H1 (cell line): ENCODE measurements at regions not wholly inside any gene's neighbourhood (a gene's known extent, or its start where the extent isn't known, plus 50 kb on each side); places are given as distances from the start of the nearest gene placed in this dataset.

Source experiments
- CTCF ChIA-PET: fragments of 300-600 bp; sonication (Branson Sonifier 250); formaldehyde crosslinking; loops from one replicate; lab custom pipeline; 2021; ENCODE audit not compliant: partially characterized antibody; lab: Charles Lee
- POLR2A ChIA-PET: fragments of 300-600 bp; sonication (Branson Sonifier 250); formaldehyde crosslinking; loops from one replicate; lab custom pipeline; 2021; ENCODE audit warnings: inconsistent platforms; ENCODE audit not compliant: partially characterized antibody; lab: Charles Lee
- DNase-seq, 2 experiments: peaks; one replicate each; pipeline versions ENCODE4 v3.0.0 to v3.0.0-alpha.2; 2010 to 2022; ENCODE audit warnings: low spot score in 2 of 2, low read depth in 1 of 2, mixed read lengths in 1 of 2
- FAIRE-seq: peaks from 2 replicates; lab custom pipeline; 2011; peaks lifted over from hg19 to GRCh38; lab: Jason Lieb, UNC
- H2AFZ ChIP-seq: 2 replicates; pipeline ENCODE4 v1.8.1; 2012; ENCODE audit warnings: low read length, inconsistent platforms
- H2AK5ac ChIP-seq: 2 replicates; pipeline ENCODE4 v1.6.1; 2013; ENCODE audit warnings: low read depth, low read length
- H2BK120ac ChIP-seq: replicated peaks from 2 replicates; pipeline ENCODE3; 2013; ENCODE audit warnings: low read depth, low read length, inconsistent platforms
- H2BK12ac ChIP-seq: 2 replicates; pipeline ENCODE4 v1.6.1; 2013; ENCODE audit warnings: low read depth, low read length
- H2BK15ac ChIP-seq: 2 replicates; pipeline ENCODE4 v1.6.1; 2013; ENCODE audit warnings: low read length
- H2BK20ac ChIP-seq: 2 replicates; pipeline ENCODE4 v1.6.1; 2013; ENCODE audit warnings: low read length
- H2BK5ac ChIP-seq: 2 replicates; pipeline ENCODE4 v1.6.1; 2013; ENCODE audit warnings: low read depth, low read length
- H3K14ac ChIP-seq: 2 replicates; pipeline ENCODE4 v1.6.1; 2013; ENCODE audit warnings: inconsistent platforms; ENCODE audit not compliant: insufficient read length
- H3K18ac ChIP-seq: 2 replicates; pipeline ENCODE4 v1.6.1; 2013; ENCODE audit warnings: low read length; ENCODE audit errors: extremely low read depth
- H3K23ac ChIP-seq: 2 replicates; pipeline ENCODE4 v1.6.1; 2013; ENCODE audit warnings: inconsistent platforms; ENCODE audit not compliant: insufficient read length
- H3K23me2 ChIP-seq: 2 replicates; pipeline ENCODE4 v1.6.1; 2013; ENCODE audit warnings: low read depth, low read length
- H3K27ac ChIP-seq: 2 replicates; pipeline ENCODE4 v1.6.1; 2011; ENCODE audit warnings: low read depth, low read length, inconsistent platforms
- H3K27me3 ChIP-seq, 4 experiments: replicated peaks in 1 of 4; 1 replicate in 1 of 4; 2 replicates in 3 of 4; pipeline versions ENCODE4 v1.6.1 to v1.8.1; 2011 to 2013; ENCODE audit warnings: low read length in 3 of 4, mild to moderate bottlenecking in 3 of 4, inconsistent platforms in 2 of 4, mixed read lengths in 2 of 4, moderate library complexity in 1 of 4; ENCODE audit not compliant: control insufficient read depth in 3 of 4, insufficient read depth in 3 of 4; ENCODE audit errors: extremely low read depth in 1 of 4
- H3K36me3 ChIP-seq, 4 experiments: 2 replicates each; pipeline versions ENCODE4 v1.6.1 to v1.8.1; 2011 to 2013; ENCODE audit warnings: mild to moderate bottlenecking in 4 of 4, low read length in 3 of 4, moderate library complexity in 2 of 4, control low read depth in 1 of 4, inconsistent platforms in 1 of 4; ENCODE audit not compliant: insufficient read depth in 4 of 4, control insufficient read depth in 2 of 4
- H3K4ac ChIP-seq: replicated peaks from 2 replicates; pipeline ENCODE3; 2013; ENCODE audit warnings: low read length, low read depth, mixed read lengths, inconsistent platforms; ENCODE audit not compliant: insufficient read length
- H3K4me1 ChIP-seq, 4 experiments: replicated peaks in 1 of 4; 1 replicate in 1 of 4; 2 replicates in 3 of 4; pipeline versions ENCODE4 v1.6.1 to v1.8.1; 2011 to 2013; ENCODE audit warnings: low read length in 3 of 4, inconsistent platforms in 2 of 4, mixed read lengths in 1 of 4; ENCODE audit not compliant: insufficient read depth in 4 of 4, control insufficient read depth in 3 of 4
- H3K4me2 ChIP-seq, 2 experiments: 2 replicates each; pipeline versions ENCODE4 v1.6.1 to v1.8.1; 2011 to 2013; ENCODE audit warnings: low read depth in 2 of 2, low read length in 2 of 2, control low read depth in 1 of 2, inconsistent platforms in 1 of 2, mild to moderate bottlenecking in 1 of 2; ENCODE audit not compliant: insufficient read depth in 1 of 2
- H3K4me3 ChIP-seq, 4 experiments: fragments of 200-600, 300-600 bp in 1 of 4; sonication (generic), shearing (Covaris generic), sonication (Bioruptor Twin) in 1 of 4; 2 replicates each; pipeline versions ENCODE4 v1.5.1 to v1.8.1; 2011 to 2016; ENCODE audit warnings: low read length in 4 of 4, low read depth in 3 of 4, control low read depth in 2 of 4, inconsistent platforms in 2 of 4, mild to moderate bottlenecking in 2 of 4, mixed read lengths in 1 of 4, moderate library complexity in 1 of 4; ENCODE audit not compliant: insufficient read depth in 2 of 4; ENCODE audit errors: extremely low read depth in 1 of 4
- H3K56ac ChIP-seq: replicated peaks from 2 replicates; pipeline ENCODE3; 2013; ENCODE audit warnings: low read depth, mild to moderate bottlenecking, mixed read lengths, low read length, inconsistent platforms; ENCODE audit not compliant: insufficient read length
- H3K79me1 ChIP-seq: 2 replicates; pipeline ENCODE4 v1.6.1; 2013; ENCODE audit warnings: low read depth, low read length, control low read depth
- H3K79me2 ChIP-seq, 2 experiments: 2 replicates each; pipeline versions ENCODE4 v1.6.1 to v1.8.1; 2012 to 2013; ENCODE audit warnings: low read length in 2 of 2, mild to moderate bottlenecking in 2 of 2, inconsistent platforms in 1 of 2; ENCODE audit not compliant: insufficient read depth in 2 of 2, control insufficient read depth in 1 of 2
- H3K9ac ChIP-seq, 4 experiments: replicated peaks in 1 of 4; 1 replicate in 1 of 4; 2 replicates in 3 of 4; pipeline versions ENCODE4 v1.6.1 to v1.8.1; 2011 to 2013; ENCODE audit warnings: low read depth in 3 of 4, low read length in 3 of 4, control low read depth in 2 of 4, mild to moderate bottlenecking in 2 of 4, moderate library complexity in 2 of 4, inconsistent platforms in 1 of 4; ENCODE audit errors: extremely low read depth in 1 of 4
- H3K9me3 ChIP-seq, 2 experiments: 2 replicates each; pipeline versions ENCODE4 v1.6.1 to v1.8.1; 2012 to 2013; ENCODE audit warnings: mild to moderate bottlenecking in 2 of 2, moderate library complexity in 2 of 2, control low read depth in 1 of 2, inconsistent platforms in 1 of 2, low read depth in 1 of 2, low read length in 1 of 2, mixed read lengths in 1 of 2; ENCODE audit not compliant: insufficient read depth in 2 of 2
- H4K20me1 ChIP-seq, 2 experiments: replicated peaks in 1 of 2; 2 replicates each; pipeline versions ENCODE3 to v1.8.1; 2011 to 2013; ENCODE audit warnings: inconsistent platforms in 2 of 2, low read length in 2 of 2, mild to moderate bottlenecking in 1 of 2; ENCODE audit not compliant: insufficient read depth in 2 of 2, control insufficient read depth in 1 of 2
- H4K5ac ChIP-seq: 2 replicates; pipeline ENCODE4 v1.6.1; 2013; ENCODE audit warnings: low read length, low read depth, mixed read lengths, inconsistent platforms; ENCODE audit not compliant: insufficient read length
- H4K8ac ChIP-seq: 2 replicates; pipeline ENCODE4 v1.8.0; 2013; ENCODE audit warnings: mild to moderate bottlenecking, moderate library complexity, low read length, inconsistent platforms; ENCODE audit not compliant: insufficient read depth; ENCODE audit errors: extremely low read depth
- H4K91ac ChIP-seq: replicated peaks from 2 replicates; pipeline ENCODE3; 2013; ENCODE audit warnings: low read length, mixed read lengths, inconsistent platforms; ENCODE audit not compliant: insufficient read length
- CREB1 ChIP-seq: IDR thresholded peaks from 2 replicates; pipeline ENCODE4 v1.6.1; 2012; ENCODE audit warnings: inconsistent platforms
- CTCF ChIP-seq, 3 experiments: IDR thresholded peaks; 1 replicate in 2 of 3; 2 replicates in 1 of 3; pipeline versions ENCODE4 v1.5.1 to v1.6.1; 2011; ENCODE audit warnings: low read length in 3 of 3, mild to moderate bottlenecking in 3 of 3, inconsistent platforms in 2 of 3, low read depth in 1 of 3, moderate library complexity in 1 of 3; ENCODE audit not compliant: insufficient read depth in 1 of 3; ENCODE audit errors: control extremely low read depth in 1 of 3
- RAD21 ChIP-seq, 2 experiments: IDR thresholded peaks in 1 of 2; conservative IDR thresholded peaks in 1 of 2; 2 replicates each; pipeline ENCODE4 v1.6.1; 2011; ENCODE audit warnings: low read depth in 2 of 2, low read length in 2 of 2, improper control_type of control experiment in 1 of 2, inconsistent platforms in 1 of 2, mild to moderate bottlenecking in 1 of 2, moderate library complexity in 1 of 2
- WGBS, 2 experiments: shearing (Covaris generic) in 1 of 2; methylation state at CpG; one replicate each; pipeline versions ENCODE4 v1.1.6 to v1.1.7; 2013 to 2015; ENCODE audit warnings: low lambda C conversion rate in 2 of 2, mixed read lengths in 2 of 2, inconsistent platforms in 1 of 2, low coverage in 1 of 2, missing lambda C conversion rate in 1 of 2; ENCODE audit not compliant: insufficient replicate concordance in 2 of 2, insufficient coverage in 1 of 2, insufficient read length in 1 of 2; ENCODE audit errors: extremely low coverage in 1 of 2, missing lambda C conversion rate in 1 of 2; 5-methylcytosine and 5-hydroxymethylcytosine counted together

- Histone ChIP-seq H3K18ac (no peak overlapping the region), H2BK12ac (no peak overlapping the region), H2AFZ (no peak overlapping the region), H3K79me1 (no peaks in the 10 kb centered on the region), H2BK15ac (no peak overlapping the region), H3K4me1 (peaks cover 0 to 3% (median 0%) of the 10 kb centered on the region in 4 experiments; a peak in 3 of 7 replicates), H3K4ac (no peak overlapping the region), H4K91ac (no peak overlapping the region), H2BK120ac (no peak overlapping the region), H4K20me1 (no peaks in the 10 kb centered on the region), H3K4me3 (no peak overlapping the region), H2BK5ac (no peak overlapping the region), H3K23me2 (no peaks in the 10 kb centered on the region), H3K27me3 (no peaks in the 10 kb centered on the region), H3K27ac (no peak overlapping the region), H3K23ac (no peak overlapping the region), H3K56ac (no peak overlapping the region), H2AK5ac (no peak overlapping the region), H3K14ac (no peak overlapping the region), H3K4me2 (no peak overlapping the region), H3K9me3 (no peaks in the 10 kb centered on the region; a peak in 1 of 4 replicates), H3K9ac (no peak overlapping the region), H2BK20ac (no peak overlapping the region; the same call in 1 of the 2 replicates), H3K79me2 (no peaks in the 10 kb centered on the region), H4K5ac (no peak overlapping the region), H4K8ac (no peak overlapping the region), H3K36me3 (no peaks in the 10 kb centered on the region)
- FAIRE-seq (no peak), DNase-seq (peak in 1 of 2 experiments; percentile 65)
- 89% methylated on average over 4 of the region's 4 CpGs; no CpG with 5 or more reads in 1 of the 2 experiments for WGBS, 2 experiments
- ChIA-PET CTCF (interaction anchor here (1.0 to 1.3 kb wide), 2 partner anchors 14 to 22 kb away, joined by 3 read pairs; no protein-coding TSS in a partner anchor), POLR2A (no interaction called here)
- TF ChIP-seq RAD21 (IDR thresholded peaks at IDR 0.05 in 1 of 2, conservative IDR thresholded peaks at IDR 0.05 in 1 of 2; ENCODE audit: low read depth in 2 of 2, low read length in 2 of 2) (peak; percentile 51 to 61), CTCF (IDR thresholded peaks at IDR 0.05; ENCODE audit: control extremely low read depth in 1 of 3, insufficient read depth in 1 of 3, low read depth in 1 of 3, low read length in 3 of 3) (peak; percentile 41 to 75 (median 72)), CREB1 (no peak)
These were observed 636.1 kb upstream of the KLF4 start for GRCh38 chr9:108125625-108126024.
